Epidermal melanocyte (primary cell): ENCODE measurements at regions not wholly inside any gene's neighbourhood (a gene's known extent, or its start where the extent isn't known, plus 50 kb on each side); places are given as distances from the start of the nearest gene placed in this dataset.

ENCODE experiments used
- DNase-seq: peaks from one replicate; pipeline ENCODE4 v3.0.0; 2011; ENCODE audit warnings: low spot score; ENCODE audit not compliant: insufficient read length

DNA sequence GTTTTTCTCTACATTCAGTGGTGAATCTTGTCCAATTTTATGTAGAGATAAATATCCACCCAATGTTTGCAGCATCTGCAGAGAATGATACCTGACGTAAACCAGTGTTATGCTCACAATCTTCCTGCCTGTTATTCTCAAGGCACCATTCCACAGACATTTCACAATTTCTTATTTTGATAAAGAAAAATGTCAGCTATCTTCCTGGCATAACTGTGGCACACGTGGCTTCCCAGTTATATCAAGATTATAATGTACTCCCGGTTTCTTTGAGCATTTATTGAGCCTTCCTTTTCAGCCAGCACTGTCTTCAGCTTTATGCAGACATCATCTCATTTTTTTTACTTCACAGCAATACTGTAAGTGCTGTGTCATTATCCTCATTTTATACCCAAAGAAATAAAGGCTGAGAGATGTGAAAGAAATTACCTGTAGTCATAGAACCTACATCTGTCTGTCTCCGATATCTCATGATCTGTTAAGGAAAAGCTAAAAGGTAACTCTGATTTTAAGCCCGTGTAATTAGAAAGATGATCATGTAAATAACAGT lies 1300.8 kb upstream of the TENM3 start:
- DNase-seq: no peak

DNA sequence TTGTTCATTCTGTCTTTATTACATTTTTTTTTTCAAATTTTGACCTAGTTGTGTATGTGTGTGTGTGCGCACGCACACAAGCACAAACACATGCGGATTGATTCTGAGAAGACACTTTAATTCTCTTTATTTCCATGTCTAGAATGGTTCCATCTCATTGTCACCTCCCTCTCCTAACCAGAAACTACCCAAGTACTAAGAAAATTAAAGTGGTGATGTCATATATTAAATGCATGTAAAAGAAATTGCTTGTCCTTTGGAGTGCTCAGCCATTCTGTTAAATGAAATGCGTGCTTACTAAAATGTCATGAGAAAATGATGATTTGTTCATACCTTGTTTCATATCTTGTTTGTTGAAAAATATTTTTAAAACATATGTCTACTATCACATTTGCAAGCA lies 1297.0 kb upstream of the TENM3 start:
- DNase-seq: no peak

DNA sequence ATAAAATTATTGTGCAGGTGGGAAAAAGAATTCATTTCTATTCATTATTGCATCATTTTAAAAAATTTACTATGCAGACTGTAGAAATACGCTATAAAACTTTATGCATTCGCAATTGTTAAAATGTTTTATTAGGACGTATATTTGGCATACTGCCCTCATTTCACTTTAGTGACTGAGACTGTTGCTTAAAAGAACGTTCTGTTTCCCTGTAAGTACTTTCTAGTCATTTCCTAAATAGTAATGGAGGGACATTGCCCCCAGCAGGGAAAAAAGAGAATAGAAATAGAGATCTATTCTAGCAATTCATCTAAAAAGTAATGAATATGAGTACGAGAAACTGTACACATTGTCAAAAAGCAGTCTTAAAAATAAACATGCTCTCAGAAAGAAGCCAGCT lies 1295.8 kb upstream of the TENM3 start:
- peak; percentile 27 for DNase-seq

DNA sequence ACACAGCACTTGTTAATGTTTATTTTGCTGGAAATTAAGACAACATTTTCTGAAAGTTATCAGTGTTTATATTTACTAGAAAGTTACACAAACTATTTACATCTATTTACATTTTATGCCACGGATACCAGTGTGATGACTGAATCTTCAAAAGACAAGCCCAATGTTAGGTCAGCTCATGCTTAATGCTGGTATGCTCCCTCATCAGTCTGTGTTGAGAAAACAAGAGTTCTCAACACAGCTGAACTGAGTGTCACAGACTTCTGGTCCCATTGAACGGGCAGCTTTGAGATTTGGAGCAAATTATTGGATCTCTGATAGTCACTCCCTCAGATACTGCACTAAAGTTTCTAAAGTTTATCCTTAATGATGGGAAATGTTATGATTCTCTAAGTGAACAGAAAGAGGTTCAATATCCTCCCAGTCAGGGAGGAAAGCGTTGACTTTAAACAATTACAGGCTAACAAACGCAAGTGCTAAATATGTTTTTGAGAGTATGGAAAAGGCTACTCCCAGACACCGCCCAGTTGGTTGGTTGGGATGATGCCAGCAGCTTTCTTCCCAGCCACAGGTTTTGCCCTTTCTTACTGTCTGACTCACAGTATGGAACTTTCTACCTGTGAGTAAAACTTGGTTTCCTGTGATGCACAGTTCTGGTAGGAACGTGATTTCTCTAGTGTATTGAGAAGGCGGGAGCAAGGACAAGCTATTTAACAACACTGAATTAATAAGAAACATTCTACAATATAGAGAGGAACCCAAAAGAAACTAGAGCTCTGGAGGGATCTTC lies 1293.6 kb upstream of the TENM3 start:
- DNase-seq: no peak

DNA sequence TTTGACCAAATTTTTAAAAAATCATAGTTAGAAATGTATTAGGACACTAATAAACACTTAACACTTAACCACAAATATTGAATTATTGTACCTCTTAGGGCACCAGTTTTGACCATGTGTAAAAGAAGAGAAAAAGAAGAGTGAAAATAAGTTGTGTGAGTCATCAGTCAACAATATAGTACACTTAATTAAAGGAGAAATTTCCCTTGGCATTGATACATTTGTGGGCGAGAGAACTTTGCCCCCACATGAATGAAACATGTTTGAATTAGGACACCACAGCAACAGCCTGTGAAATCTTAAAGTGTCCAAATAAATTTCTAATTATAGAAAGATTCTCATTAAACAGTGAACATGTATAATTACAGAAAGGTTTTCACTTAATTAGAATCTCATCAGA lies 1292.8 kb upstream of the TENM3 start:
- no peak for DNase-seq

DNA sequence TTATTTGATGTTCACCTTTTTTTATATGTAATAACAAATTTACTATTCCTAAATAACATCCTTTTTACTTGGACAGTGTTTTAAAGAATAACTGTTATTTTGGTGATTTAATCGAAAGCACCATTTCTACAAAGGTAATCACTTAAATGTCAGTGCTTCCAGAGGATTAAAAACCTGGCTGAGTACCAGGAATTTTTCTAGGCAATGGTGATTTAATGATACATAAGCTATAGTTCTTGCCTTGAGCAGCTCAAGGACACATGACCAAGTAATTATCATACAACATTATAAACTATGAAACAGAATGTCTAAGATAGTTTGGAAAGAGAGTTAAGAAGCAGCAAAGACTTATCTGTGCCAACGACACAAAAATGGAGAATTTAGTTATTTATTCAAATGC lies 1291.9 kb upstream of the TENM3 start:
- DNase-seq: no peak

DNA sequence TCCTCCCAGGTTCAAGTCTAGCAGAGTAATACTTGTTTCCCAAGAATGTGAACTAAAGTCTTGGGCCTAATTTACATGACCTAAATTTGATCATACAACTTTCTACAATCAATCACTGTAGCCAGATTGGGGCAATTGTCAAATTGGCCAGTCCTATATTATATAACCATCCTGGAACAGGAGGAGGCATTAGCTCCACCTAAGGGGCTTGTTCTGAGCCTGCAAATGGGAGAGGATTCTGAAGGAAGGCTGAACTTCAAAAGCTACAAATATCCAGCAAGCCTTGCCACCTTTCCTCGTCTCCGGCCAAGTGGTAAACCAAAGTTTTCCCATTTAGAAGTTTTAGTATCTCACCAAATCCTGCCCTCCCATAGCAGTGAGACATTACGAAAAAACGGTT lies 1289.6 kb upstream of the TENM3 start:
- DNase-seq: no peak

DNA sequence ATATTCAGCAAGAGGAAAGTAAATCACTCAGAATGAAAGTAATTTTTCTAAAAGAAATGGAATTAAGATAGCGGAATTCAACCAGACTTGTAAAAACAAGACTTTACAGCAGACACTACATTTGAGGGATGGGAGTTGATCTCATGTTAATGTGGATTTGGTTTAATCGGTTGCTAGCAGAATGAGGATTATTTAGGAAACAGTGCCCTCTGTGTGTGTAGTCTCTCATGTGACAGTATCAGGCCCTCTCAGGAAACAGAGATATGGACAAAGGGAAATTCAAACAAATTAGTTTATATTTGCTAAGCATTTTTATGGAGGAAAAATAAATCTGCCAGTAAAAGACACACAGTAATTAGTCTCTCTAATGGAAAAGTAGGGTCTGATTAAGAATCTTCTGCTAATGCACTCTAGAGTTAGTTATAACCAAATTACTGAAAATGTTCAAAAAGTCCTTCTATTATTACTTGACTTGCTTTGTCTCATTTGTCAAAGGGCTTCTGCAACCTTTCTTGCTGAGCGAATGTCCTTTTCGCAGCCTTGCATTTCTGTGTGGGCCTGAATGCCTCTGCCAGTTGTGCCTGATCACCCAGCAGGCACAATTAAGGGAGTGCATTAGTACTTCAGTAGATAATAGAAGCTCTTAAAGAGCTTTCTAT lies 1282.3 kb upstream of the TENM3 start:
- no peak for DNase-seq

DNA sequence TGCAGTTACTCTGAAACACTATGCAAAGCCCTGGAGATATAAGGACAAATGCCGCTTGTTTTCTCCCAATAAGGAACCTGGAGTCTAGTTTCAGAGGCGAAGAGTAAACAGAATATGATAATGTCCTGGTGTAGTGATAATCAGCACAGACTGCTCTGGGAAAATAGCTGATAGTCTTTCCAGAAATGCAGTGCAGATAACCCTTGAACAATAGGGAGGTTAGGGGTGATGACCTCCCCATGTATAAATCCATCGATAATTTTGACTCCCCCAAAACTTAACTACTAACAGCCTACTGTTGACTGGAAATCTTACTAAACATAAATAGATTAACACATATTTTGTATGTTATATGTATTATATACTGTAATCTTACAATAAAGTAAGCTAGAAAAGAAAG lies 1280.9 kb upstream of the TENM3 start:
- no peak for DNase-seq

DNA sequence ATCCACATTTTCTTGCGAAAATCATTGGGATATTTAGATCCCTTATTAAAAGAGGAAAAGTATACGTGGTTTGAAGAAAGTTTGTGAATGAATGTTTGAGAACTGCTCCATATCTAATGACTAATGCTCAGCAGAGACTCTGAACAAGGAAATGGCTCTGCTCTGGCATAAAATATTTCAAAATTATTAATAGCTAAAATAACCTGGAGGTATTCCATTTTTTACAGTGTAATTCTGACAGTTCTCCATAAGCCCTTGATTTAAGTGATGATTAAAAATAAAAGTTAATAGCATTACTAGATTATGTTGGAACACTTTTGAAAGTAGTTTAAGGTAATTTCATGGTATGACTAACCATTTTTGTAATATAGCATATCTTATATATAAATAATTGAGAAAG lies 1276.9 kb upstream of the TENM3 start:
- no peak for DNase-seq

DNA sequence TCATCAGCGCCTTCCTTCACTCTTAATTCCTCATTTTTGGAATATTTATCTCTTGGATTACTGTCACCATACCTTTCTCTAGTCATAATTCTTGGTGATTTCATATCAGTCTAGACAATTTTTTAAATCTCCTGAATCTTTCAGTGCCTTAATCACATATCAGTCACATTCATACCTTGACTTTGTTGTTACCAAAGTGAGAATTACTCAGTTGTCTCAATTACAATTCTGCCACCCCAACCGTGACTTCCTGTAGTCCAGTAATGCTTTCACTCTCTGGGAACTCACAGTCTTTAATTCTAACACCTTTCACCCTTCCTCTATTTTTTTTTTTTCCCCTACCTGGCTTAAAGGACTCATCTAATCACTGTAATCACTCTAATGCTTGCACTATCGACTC lies 1275.3 kb upstream of the TENM3 start:
- DNase-seq: no peak

DNA sequence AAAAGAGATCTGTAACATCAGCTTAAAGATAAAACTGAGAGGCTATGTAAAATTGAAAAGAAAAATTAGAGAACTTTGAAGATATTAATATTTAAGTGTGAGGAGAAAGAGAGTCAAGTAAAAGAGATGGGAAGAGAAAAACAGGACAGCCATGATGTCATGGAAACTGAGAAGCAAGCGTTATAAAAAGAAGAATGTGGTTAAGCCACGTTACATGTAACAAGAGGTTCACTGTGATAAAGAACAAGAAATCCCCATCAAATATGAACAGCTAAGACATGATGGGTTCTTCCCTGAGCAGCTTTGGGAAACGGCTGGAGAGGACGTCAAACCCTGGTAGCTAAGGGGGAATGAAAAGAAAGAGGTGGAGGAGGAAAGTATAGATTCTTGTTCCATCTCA lies 1269.3 kb upstream of the TENM3 start:
- no peak for DNase-seq

DNA sequence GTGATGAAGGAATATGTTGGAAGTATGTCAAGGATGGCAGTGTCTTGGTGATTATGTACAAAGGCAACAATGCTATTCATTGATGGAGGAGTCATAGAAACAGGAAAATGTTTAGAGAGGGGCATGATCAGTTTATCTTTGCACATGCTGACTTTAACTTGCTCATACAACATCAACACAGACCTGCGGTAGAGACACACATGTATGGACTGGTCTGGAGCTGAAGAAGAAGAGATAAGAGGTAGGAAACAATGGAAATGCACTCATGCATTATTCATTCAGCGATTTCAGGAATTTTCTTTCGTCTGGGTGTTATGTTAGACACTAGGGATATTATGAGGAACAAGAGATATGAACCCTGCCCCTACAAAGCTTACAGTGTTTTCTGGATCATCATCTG lies 1252.3 kb upstream of the TENM3 start:
- DNase-seq: no peak

DNA sequence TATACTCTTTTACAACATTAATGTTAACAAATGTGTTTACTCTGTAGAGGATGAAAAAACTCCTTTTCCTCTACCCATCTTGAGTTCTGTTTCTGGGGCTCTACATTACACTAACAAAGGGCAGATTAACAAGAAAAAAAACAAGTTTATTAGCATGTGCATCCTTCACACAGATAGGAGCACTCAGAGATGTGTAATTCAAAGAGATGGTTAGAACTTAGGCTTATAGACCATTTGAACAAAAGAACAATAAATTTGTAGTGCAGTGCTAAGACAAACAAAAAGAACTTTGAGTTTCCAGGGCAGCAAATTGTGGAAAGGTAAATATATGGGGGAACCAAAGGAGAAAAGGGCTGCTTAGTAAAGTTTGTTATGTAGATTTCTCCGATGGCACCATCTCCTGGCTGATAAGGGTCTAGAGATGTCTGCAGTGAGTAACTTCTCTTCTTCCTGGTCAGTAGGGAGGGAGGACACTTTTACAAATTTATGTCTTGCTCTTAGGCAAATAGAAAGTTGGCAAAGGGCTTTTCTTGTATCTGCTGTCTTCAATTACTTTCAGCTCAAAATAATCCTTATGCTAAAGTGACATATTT lies 1249.9 kb upstream of the TENM3 start:
- DNase-seq: no peak

DNA sequence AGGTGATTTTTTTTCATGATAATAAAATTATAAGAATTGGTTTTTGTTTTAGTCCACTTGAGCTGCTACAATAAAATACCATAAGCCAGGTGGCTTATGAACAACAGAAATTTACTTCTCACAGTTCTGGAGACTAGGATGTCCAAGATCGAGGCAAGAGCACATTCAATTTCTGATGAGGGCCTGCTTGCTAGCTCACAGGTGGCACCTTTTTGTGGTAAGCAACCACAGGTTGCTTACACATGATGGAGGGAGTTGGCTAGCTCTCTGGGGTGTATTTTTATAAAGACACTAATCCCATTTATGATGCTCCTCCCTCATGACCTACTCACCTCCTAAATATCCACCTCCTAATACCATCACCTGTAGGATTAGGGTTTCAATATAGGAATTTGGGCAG lies 1248.5 kb upstream of the TENM3 start:
- DNase-seq: no peak

DNA sequence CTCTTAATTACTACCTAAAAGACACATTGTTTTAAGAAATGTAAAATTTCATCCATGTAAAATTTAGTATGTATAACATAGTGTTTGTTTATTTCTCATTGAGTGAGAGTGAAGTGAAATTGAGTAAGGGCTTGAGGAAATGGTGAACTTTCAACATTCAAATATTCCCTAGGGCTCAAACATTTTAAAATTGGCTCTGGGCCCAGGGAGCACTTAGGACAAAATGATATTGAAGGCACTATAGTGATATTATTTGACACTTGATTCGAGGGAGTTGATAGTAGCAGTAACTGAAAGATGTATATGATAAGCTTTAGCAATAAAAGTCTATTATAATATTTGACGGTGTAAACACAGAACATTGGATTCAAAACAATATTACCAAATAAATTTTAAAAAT lies 1244.0 kb upstream of the TENM3 start:
- no peak for DNase-seq

DNA sequence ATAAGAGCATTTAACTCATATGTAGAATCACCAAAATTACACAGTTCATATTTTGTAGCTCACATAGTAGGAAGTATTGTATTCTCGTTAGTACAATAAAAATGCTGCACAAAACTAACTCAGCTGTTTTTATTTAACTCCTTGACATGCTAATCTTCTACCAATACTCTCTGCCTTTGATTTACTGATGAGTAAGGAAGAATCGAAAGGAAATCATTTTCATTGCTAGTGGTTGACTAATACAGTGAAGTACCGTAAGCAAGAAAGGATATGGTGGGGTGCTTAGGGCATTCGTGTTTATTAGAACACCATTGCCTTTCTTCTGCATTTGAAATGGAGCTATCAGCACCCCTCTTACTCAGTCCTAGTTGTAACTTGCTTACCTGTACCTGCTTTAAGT lies 1239.1 kb upstream of the TENM3 start:
- no peak for DNase-seq

DNA sequence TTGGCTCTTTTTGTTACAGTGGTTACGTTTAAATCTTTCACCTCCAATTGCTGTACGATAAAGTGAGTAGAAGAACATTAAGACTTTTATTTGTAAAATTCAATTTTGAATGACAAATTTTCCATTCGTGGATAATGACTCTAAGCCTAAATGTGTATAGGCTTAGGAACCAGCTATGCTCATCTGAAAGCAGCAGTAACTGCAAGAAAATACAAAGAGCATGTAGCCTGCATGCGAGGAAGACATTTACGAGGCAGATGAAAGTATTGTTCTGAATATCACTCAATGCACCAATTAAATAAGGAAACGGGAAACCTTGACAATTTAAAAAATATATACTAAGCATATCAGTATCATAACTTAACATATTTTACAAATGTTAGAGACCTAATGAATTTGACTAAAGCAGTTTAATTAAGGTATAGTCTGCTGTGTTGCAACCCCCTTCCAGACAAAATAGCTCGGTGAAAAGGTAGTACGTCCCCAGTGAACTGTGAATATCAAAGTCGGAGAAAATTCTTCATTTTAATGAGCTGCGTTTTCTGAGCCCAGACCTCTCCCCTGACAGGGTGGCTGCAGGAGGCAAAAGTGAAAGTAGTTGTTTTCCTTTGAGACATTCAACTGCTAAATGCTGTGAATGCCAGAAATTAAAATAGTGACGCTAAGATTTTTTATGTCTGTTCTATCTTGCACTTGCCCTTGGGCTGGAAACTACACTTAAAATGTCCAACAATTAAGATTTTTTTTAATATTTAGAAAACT lies 1236.5 kb upstream of the TENM3 start:
- DNase-seq: no peak

DNA sequence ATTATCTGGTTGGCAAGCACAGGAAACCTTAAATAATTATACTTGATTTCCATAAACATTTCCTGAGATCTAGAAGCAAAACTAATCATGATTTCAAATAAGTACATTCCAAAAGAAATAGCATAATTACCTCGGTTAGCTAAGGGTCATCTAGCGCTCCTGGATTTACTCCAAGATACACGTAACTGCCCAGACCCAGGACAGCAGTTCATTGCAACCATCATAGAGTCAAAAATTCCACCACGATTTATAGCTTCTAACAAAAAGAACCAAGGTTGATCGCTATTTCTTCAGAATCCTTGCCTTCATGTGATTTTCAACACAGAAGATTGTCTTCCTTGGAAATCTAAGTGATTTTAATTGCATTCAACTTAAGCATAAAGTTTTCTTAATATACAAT lies 1235.5 kb upstream of the TENM3 start:
- DNase-seq: no peak

DNA sequence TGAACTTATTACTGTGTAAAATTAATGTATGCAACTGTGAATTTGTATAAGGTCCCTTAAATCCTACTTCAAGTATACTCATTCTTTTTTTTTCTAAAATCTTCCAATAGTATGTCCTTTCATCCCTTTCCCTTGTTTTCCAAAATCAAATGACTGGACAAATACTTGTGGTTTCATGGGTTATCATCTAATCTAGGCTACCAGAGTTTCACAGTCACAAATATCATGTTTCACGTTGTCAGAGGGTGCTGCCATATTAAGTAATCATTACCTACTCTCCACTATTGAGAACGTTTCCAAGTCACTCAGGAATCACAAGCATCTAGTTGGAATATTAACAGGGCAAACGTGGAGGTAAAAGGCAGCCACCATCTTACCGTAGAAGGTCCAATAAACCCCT lies 1235.0 kb upstream of the TENM3 start:
- DNase-seq: no peak

DNA sequence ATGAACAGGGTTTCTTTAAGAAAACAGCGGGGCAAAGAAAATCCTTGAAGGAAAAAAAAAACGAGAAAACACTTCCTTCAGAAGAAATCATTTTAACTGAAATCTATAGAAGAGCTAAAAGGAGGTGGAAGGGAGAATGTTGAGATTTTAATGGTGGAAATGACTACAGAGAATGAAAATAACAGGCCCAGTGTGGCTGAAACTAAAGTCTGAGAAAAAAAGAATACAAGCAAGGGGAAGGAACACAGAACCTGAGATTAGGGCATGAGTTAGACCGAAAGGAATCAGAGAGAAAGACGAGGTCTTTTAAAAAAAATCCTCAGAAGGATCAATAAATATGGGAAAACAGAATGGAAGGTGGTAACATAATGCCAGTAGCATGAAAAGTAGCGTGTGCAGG lies 1230.0 kb upstream of the TENM3 start:
- no peak for DNase-seq

DNA sequence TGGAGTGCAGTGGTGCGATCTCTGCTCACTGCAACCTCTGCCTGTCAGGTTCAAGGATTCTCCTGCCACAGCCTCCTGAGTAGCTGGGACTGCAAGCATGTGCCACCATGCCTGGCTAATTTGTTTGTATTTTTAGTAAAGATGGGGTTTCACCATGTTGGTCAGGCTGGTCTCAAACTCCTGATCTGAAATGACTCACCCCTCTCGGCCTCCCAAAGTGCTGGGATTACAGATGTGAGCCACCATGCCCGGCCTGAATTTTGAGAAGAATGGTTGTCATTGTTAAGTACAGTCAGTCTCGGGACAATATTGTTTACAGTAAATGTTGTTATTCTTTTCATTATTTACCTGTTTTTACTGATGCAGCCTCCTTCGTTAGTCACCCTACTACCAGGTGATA lies 1226.2 kb upstream of the TENM3 start:
- DNase-seq: no peak
